ENCODE measurements at regions not wholly inside any gene's neighbourhood (a gene's known extent, or its start where the extent isn't known, plus 50 kb on each side); places are given as distances from the start of the nearest gene placed in this dataset.
A peak's percentile ranks its signal among the peaks of the same experiment; 100 is the strongest.

GRCh38 chr6:155795173-155795796 lies 339.6 kb upstream of the NOX3 start (continued):
- TF ChIP-seq ZNF462 (CRISPR knock-in tag; IDR thresholded peaks at IDR 0.05): no peak

- ATAC-seq: peak; percentile 50; the same call in 2 of the 3 replicates
- Histone ChIP-seq H3K27ac (ENCODE audit: low read depth) (no peak overlapping the region), H3K4me1 (ENCODE audit: insufficient read depth) (no peaks in the 10 kb centered on the region), H3K4me3 (no peak overlapping the region), H3K27me3 (ENCODE audit: insufficient read depth) (no peaks in the 10 kb centered on the region), H3K79me2 (replicated peaks; ENCODE audit: insufficient read depth) (no peaks in the 10 kb centered on the region), H3K4me2 (no peak overlapping the region), H3F3A (replicated peaks; ENCODE audit: low read depth) (no peaks in the 10 kb centered on the region), H3K36me3 (ENCODE audit: insufficient read depth) (no peaks in the 10 kb centered on the region), H2AFZ (peak overlapping the region; percentile 61; the same call in 1 of the 2 replicates), H4K20me1 (replicated peaks; ENCODE audit: insufficient read depth) (no peaks in the 10 kb centered on the region), H3K9me2 (ENCODE audit: insufficient read depth) (no peaks in the 10 kb centered on the region)
- H3K27me3 Mint-ChIP-seq (ENCODE audit: insufficient read depth, low read depth, poor library complexity): no peaks in the 10 kb centered on the region
- peaks cover 34% of the 10 kb centered on the region for H3K9me3 Mint-ChIP-seq
- H3K4me1 Mint-ChIP-seq: peaks cover 6% of the 10 kb centered on the region; the same call in 2 of the 3 replicates
- DNase-seq (ENCODE audit: low spot score): peak; percentile 29
- no peak overlapping the region for H3K4me3 Mint-ChIP-seq
- no peak overlapping the region for H3K27ac Mint-ChIP-seq
- H3K36me3 Mint-ChIP-seq (ENCODE audit: low read depth): peaks cover 31% of the 10 kb centered on the region
- TF ChIP-seq JUNB (IDR thresholded peaks at IDR 0.05; ENCODE audit: unreplicated experiment) (no peak), ETS1 (IDR thresholded peaks at IDR 0.05) (no peak), CTCF (conservative IDR thresholded peaks at IDR 0.05; ENCODE audit: low read depth in 2 of 2) (no peak), CREB1 (CRISPR knock-in tag; IDR thresholded peaks at IDR 0.05; ENCODE audit: low read depth) (no peak), ZNF114 (CRISPR knock-in tag; IDR thresholded peaks at IDR 0.05) (no peak), ZNF331 (CRISPR knock-in tag; IDR thresholded peaks at IDR 0.05; ENCODE audit: low read depth) (no peak), NANOG (IDR thresholded peaks at IDR 0.05; ENCODE audit: borderline replicate concordance) (no peak), STAT1 (IDR thresholded peaks at IDR 0.05; ENCODE audit: unreplicated experiment) (no peak), REST (IDR thresholded peaks at IDR 0.05; ENCODE audit: unreplicated experiment) (no peak), POLR2AphosphoS5 (IDR thresholded peaks at IDR 0.05; ENCODE audit: low read depth) (no peak), EZH2phosphoT487 (IDR thresholded peaks at IDR 0.05; ENCODE audit: unreplicated experiment) (no peak)
Observed at GRCh38 chr6:155791891-155792290, 336.3 kb upstream of the NOX3 start.

Data from GM23338 (cell line).